Keratinocyte (primary cell): ENCODE measurements at regions not wholly inside any gene's neighbourhood (a gene's known extent, or its start where the extent isn't known, plus 50 kb on each side); places are given as distances from the start of the nearest gene placed in this dataset.

Experiments
- EZH2 ChIP-seq: IDR thresholded peaks from one replicate; pipeline ENCODE4 v1.6.1; 2012; ENCODE audit warnings: inconsistent platforms, mild to moderate bottlenecking, low read length, moderate library complexity
- TF ChIP-seq, protein P1 (sequence below), 3 experiments: IDR thresholded peaks in 1 of 3; conservative IDR thresholded peaks in 1 of 3; optimal IDR thresholded peaks in 1 of 3; 2 replicates in 2 of 3; 3 replicates in 1 of 3; pipeline versions ENCODE3 to v1.5.1; 2011; ENCODE audit warnings: low read length in 3 of 3, mild to moderate bottlenecking in 3 of 3, moderate library complexity in 2 of 3, control low read depth in 1 of 3, inconsistent platforms in 1 of 3; ENCODE audit not compliant: insufficient read depth in 2 of 3; ENCODE audit errors: extremely low read depth in 1 of 3

DNA sequence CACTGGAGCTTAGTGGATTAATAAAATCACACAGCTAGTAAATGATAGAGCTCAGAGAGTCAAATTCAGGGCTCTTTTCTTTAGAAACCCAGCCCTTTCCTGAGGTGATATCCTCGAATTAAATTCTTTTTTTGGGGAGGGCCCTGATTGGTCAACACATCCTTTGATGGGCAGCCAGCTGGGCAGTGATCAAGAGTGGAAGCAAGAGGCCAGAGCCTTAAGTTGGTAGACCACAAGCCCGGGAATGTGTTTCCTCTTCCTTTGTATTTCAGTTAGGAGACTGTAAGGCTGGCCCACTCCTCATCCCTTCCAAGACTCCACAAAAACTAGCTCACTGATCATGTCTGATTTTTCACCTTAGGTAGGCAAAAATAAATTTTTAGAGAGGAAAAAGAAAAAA, 640.5 kb downstream of the DHX35 start:
- TF ChIP-seq, protein P1, sequence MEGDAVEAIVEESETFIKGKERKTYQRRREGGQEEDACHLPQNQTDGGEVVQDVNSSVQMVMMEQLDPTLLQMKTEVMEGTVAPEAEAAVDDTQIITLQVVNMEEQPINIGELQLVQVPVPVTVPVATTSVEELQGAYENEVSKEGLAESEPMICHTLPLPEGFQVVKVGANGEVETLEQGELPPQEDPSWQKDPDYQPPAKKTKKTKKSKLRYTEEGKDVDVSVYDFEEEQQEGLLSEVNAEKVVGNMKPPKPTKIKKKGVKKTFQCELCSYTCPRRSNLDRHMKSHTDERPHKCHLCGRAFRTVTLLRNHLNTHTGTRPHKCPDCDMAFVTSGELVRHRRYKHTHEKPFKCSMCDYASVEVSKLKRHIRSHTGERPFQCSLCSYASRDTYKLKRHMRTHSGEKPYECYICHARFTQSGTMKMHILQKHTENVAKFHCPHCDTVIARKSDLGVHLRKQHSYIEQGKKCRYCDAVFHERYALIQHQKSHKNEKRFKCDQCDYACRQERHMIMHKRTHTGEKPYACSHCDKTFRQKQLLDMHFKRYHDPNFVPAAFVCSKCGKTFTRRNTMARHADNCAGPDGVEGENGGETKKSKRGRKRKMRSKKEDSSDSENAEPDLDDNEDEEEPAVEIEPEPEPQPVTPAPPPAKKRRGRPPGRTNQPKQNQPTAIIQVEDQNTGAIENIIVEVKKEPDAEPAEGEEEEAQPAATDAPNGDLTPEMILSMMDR (optimal IDR thresholded peaks at IDR 0.05 in 1 of 3, IDR thresholded peaks at IDR 0.05 in 1 of 3, conservative IDR thresholded peaks at IDR 0.05 in 1 of 3; ENCODE audit: extremely low read depth in 1 of 3, insufficient read depth in 2 of 3, low read length in 3 of 3): no peak
- TF ChIP-seq EZH2: no peak
